HG02759 (cell line): ENCODE measurements at regions not wholly inside any gene's neighbourhood (a gene's known extent, or its start where the extent isn't known, plus 50 kb on each side); places are given as distances from the start of the nearest gene placed in this dataset.

ENCODE experiments used
- ATAC-seq: cut with Tn5 transposase; IDR thresholded peaks from one replicate; pipeline ENCODE4 v1.9.1; 2021; ENCODE audit warnings: mild to moderate bottlenecking, moderate library complexity; ENCODE audit not compliant: unreplicated experiment

GRCh38 chr12:24109381-24110039 lies 160.0 kb upstream of the SOX5 start:
- ATAC-seq = peak; percentile 94

- ATAC-seq = no peak
These were observed 153.2 kb upstream of the SOX5 start for GRCh38 chr12:24102676-24103075.

GRCh38 chr12:24099576-24099975 lies 150.1 kb upstream of the SOX5 start:
- no peak for ATAC-seq

- no peak for ATAC-seq
These were observed 145.8 kb upstream of the SOX5 start for GRCh38 chr12:24095245-24095644.

- no peak for ATAC-seq
These were observed 140.0 kb upstream of the SOX5 start for GRCh38 chr12:24089510-24089890.

GRCh38 chr12:24088751-24089509 lies 139.5 kb upstream of the SOX5 start:
- ATAC-seq = no peak

GRCh38 chr12:24087294-24087693 lies 137.8 kb upstream of the SOX5 start:
- no peak for ATAC-seq

GRCh38 chr12:24084800-24085199 lies 135.3 kb upstream of the SOX5 start:
- ATAC-seq = peak; percentile 53

GRCh38 chr12:24083838-24084237 lies 134.4 kb upstream of the SOX5 start:
- no peak for ATAC-seq

GRCh38 chr12:24081606-24082005 lies 132.1 kb upstream of the SOX5 start:
- no peak for ATAC-seq

- no peak for ATAC-seq
These were observed 131.6 kb upstream of the SOX5 start for GRCh38 chr12:24081092-24081529.

- ATAC-seq = no peak
These were observed 131.0 kb upstream of the SOX5 start for GRCh38 chr12:24080465-24080864.

- no peak for ATAC-seq
These were observed 129.6 kb upstream of the SOX5 start for GRCh38 chr12:24079083-24079482.

- ATAC-seq = no peak
These were observed 128.9 kb upstream of the SOX5 start for GRCh38 chr12:24078318-24078765.

GRCh38 chr12:24077161-24077560 lies 127.7 kb upstream of the SOX5 start:
- ATAC-seq = no peak

GRCh38 chr12:24075650-24076049 lies 126.2 kb upstream of the SOX5 start:
- ATAC-seq = no peak

- ATAC-seq = no peak
These were observed 123.8 kb upstream of the SOX5 start for GRCh38 chr12:24073170-24073810.

GRCh38 chr12:24072302-24072701 lies 122.8 kb upstream of the SOX5 start:
- ATAC-seq = no peak

- no peak for ATAC-seq
These were observed 122.4 kb upstream of the SOX5 start for GRCh38 chr12:24071842-24072241.

GRCh38 chr12:24069532-24070395 lies 120.3 kb upstream of the SOX5 start:
- no peak for ATAC-seq

- ATAC-seq = no peak
These were observed 117.4 kb upstream of the SOX5 start for GRCh38 chr12:24066865-24067264.
